GM23338 (cell line): ENCODE measurements at regions not wholly inside any gene's neighbourhood (a gene's known extent, or its start where the extent isn't known, plus 50 kb on each side); places are given as distances from the start of the nearest gene placed in this dataset.
"Not testable (repeated sequence)": the region's sequence is repeated elsewhere in the genome, so short reads cannot be mapped to it uniquely, and the experiment has no call there.

Experiments used
- ATAC-seq: fragments of 200-7000 bp; cut with Tn5 transposase; 3 replicates; pipeline ENCODE4 v1.9.1; 2020
- DNase-seq: peaks from one replicate; pipeline ENCODE4 v3.0.0-alpha.2; 2015; ENCODE audit warnings: low spot score
- H2AFZ ChIP-seq: fragments of 200-600 bp; sonication (generic); 2 replicates; pipeline ENCODE4 v1.8.0; 2016; ENCODE audit warnings: antibody characterized with exemption, mild to moderate bottlenecking, moderate library complexity
- H3F3A ChIP-seq: fragments of 200-600 bp; sonication (generic); replicated peaks from 2 replicates; pipeline ENCODE4 v1.8.0; 2017; ENCODE audit warnings: antibody characterized with exemption, mixed run types, low read depth
- H3K27ac ChIP-seq: fragments of 200-600 bp; sonication (generic); 2 replicates; pipeline ENCODE4 v1.6.1; 2016; ENCODE audit warnings: low read depth
- H3K27me3 ChIP-seq: fragments of 200-600 bp; sonication (generic); 2 replicates; pipeline ENCODE4 v1.8.0; 2016; ENCODE audit warnings: mild to moderate bottlenecking, mixed run types, moderate library complexity; ENCODE audit not compliant: insufficient read depth
- H3K36me3 ChIP-seq: fragments of 200-600 bp; sonication (generic); 2 replicates; pipeline ENCODE4 v1.8.0; 2016; ENCODE audit warnings: mild to moderate bottlenecking; ENCODE audit not compliant: insufficient read depth
- H3K4me1 ChIP-seq: fragments of 200-600 bp; sonication (generic); 2 replicates; pipeline ENCODE4 v1.8.0; 2016; ENCODE audit warnings: mild to moderate bottlenecking, moderate library complexity; ENCODE audit not compliant: insufficient read depth
- H3K4me2 ChIP-seq: fragments of 200-600 bp; sonication (generic); 2 replicates; pipeline ENCODE4 v1.7.1; 2017; ENCODE audit warnings: mixed run types
- H3K4me3 ChIP-seq: fragments of 200-600 bp; sonication (generic); 2 replicates; pipeline ENCODE4 v1.6.1; 2016; ENCODE audit warnings: mixed run types
- H3K79me2 ChIP-seq: fragments of 200-600 bp; sonication (generic); replicated peaks from 2 replicates; pipeline ENCODE4 v1.8.0; 2017; ENCODE audit warnings: mild to moderate bottlenecking; ENCODE audit not compliant: insufficient read depth
- H3K9me2 ChIP-seq: fragments of 200-600 bp; sonication (generic); 2 replicates; pipeline ENCODE4 v1.8.0; 2017; ENCODE audit not compliant: insufficient read depth
- H4K20me1 ChIP-seq: fragments of 200-600 bp; sonication (generic); replicated peaks from 2 replicates; pipeline ENCODE4 v1.8.0; 2017; ENCODE audit warnings: mild to moderate bottlenecking; ENCODE audit not compliant: insufficient read depth
- H3K27ac Mint-ChIP-seq: 2 replicates; pipeline ENCODE4 v1.8.0; 2020; ENCODE audit warnings: inconsistent platforms, mild to moderate bottlenecking, moderate library complexity, mixed read lengths
- H3K27me3 Mint-ChIP-seq: 3 replicates; pipeline ENCODE4 v1.8.0; 2022; ENCODE audit warnings: low read depth, mild to moderate bottlenecking, moderate library complexity, mixed read lengths, inconsistent platforms; ENCODE audit not compliant: insufficient read depth, poor library complexity
- H3K36me3 Mint-ChIP-seq: 3 replicates; pipeline ENCODE4 v1.8.0; 2021; ENCODE audit warnings: low read depth, mild to moderate bottlenecking, inconsistent platforms, moderate library complexity, mixed read lengths
- H3K4me1 Mint-ChIP-seq: 3 replicates; pipeline ENCODE4 v1.8.0; 2020; ENCODE audit warnings: mild to moderate bottlenecking, inconsistent platforms, mixed read lengths
- H3K4me3 Mint-ChIP-seq: 3 replicates; pipeline ENCODE4 v1.8.0; 2021; ENCODE audit warnings: moderate library complexity, mild to moderate bottlenecking, inconsistent platforms, mixed read lengths
- H3K9me3 Mint-ChIP-seq: 3 replicates; pipeline ENCODE4 v1.8.0; 2020; ENCODE audit warnings: moderate library complexity, mild to moderate bottlenecking, inconsistent platforms, mixed read lengths
- CTCF ChIP-seq, 2 experiments: fragments of 200-600 bp in 1 of 2; sonication (generic) in 1 of 2; conservative IDR thresholded peaks; 2 replicates each; pipeline versions ENCODE4 v1.5.1 to v1.6.1; 2016 to 2017; ENCODE audit warnings: antibody characterized with exemption in 2 of 2, low read depth in 2 of 2, mild to moderate bottlenecking in 2 of 2, moderate library complexity in 1 of 2
- EZH2phosphoT487 ChIP-seq: fragments of 200-600 bp; sonication (generic); IDR thresholded peaks from one replicate; pipeline ENCODE4 v1.8.1; 2018; ENCODE audit warnings: antibody characterized with exemption; ENCODE audit not compliant: unreplicated experiment
- JUNB ChIP-seq: IDR thresholded peaks from one replicate; pipeline ENCODE4 v1.6.1; 2016; ENCODE audit warnings: antibody characterized with exemption; ENCODE audit not compliant: unreplicated experiment
- NANOG ChIP-seq: IDR thresholded peaks from 2 replicates; pipeline ENCODE4 v1.6.1; 2016; ENCODE audit warnings: antibody characterized with exemption, borderline replicate concordance
- REST ChIP-seq: IDR thresholded peaks from one replicate; pipeline ENCODE4 v1.6.1; 2018; ENCODE audit warnings: antibody characterized with exemption; ENCODE audit not compliant: unreplicated experiment
- STAT1 ChIP-seq: IDR thresholded peaks from one replicate; pipeline ENCODE4 v1.6.1; 2016; ENCODE audit warnings: antibody characterized with exemption; ENCODE audit not compliant: unreplicated experiment
- ZNF331 ChIP-seq: fragments of 250-450 bp; sonication (Bioruptor Pico); IDR thresholded peaks from 2 replicates; pipeline ENCODE4 v1.5.0; 2020; ENCODE audit warnings: low read depth, mild to moderate bottlenecking, moderate library complexity

DNA sequence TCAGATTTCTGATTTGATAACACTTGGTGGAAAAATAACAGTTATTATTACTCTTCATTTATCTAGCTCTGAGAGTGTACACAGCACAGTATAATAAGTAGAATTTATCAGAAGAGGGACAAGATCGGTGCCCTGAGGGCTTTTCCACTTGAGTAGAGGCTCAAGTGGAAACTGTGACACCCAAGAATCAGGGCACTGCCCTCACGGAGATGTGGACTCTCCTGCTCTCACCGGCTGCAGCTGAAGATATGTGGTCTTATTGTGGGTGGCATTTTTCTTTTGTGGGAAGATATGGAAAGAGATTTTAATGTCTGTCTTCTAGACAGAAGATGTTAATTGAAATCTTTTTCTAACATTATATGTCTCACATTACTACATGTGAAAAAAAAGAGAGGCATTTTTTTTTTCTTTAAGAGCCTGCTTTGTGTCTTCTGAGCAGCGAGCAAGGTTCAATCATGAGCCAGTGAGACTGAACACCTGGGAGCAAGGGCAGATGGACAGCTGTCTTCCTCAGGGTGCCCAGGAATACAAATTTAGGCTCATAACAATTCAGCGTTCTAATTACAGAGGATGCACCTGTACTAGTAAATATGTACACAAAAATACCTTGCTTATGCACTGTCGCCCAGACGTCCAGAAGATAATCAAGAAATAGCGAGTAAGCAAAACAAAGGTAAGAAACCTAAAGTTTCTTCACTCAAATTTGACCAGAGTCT, 1098.2 kb upstream of the FANCL start:
- H3K4me3 Mint-ChIP-seq, result no peak overlapping the region
- H3K4me3 ChIP-seq, result no peak overlapping the region
- no peaks in the 10 kb centered on the region for H4K20me1 ChIP-seq
- H3K4me2 ChIP-seq, result no peak overlapping the region
- no peak for DNase-seq
- H3K4me1 ChIP-seq, result peaks cover 20% of the 10 kb centered on the region
- H3K36me3 Mint-ChIP-seq, result peaks cover 3% of the 10 kb centered on the region; the same call in 1 of the 3 replicates
- H3K4me1 Mint-ChIP-seq, result peaks cover 28% of the 10 kb centered on the region
- H3K27ac Mint-ChIP-seq, result no peak overlapping the region
- no peaks in the 10 kb centered on the region for H3K27me3 Mint-ChIP-seq
- no peak overlapping the region for H2AFZ ChIP-seq
- no peaks in the 10 kb centered on the region for H3K36me3 ChIP-seq
- no peaks in the 10 kb centered on the region for H3K9me2 ChIP-seq
- no peaks in the 10 kb centered on the region for H3K79me2 ChIP-seq
- no peaks in the 10 kb centered on the region for H3F3A ChIP-seq
- H3K27ac ChIP-seq, result no peak overlapping the region
- TF ChIP-seq JUNB (no peak), STAT1 (no peak)
- H3K9me3 Mint-ChIP-seq, result no peaks in the 10 kb centered on the region; the same call in 2 of the 3 replicates
- ATAC-seq, result no peak
- no peaks in the 10 kb centered on the region for H3K27me3 ChIP-seq

DNA sequence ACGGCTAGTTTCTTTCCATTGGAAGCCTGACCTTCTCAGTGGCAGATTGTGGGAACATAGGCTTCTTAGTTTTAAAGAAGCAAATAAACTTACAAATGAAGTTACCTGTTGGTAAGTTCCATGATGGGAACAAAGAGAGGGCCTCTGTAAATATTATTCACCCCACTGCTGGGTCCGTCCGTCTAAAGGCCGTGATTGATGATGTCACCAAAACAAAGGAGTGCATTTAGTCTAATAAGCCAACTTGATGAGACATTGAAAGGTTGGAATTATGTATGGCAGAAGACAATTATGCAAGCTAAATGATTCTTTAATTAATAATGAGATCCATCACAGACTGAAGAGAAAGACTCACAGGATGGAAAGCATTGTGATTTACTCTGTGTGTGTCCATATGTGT, 1091.9 kb upstream of the FANCL start:
- H4K20me1 ChIP-seq, result no peaks in the 10 kb centered on the region
- H2AFZ ChIP-seq, result no peak overlapping the region
- ATAC-seq (no peak), DNase-seq (no peak)
- H3F3A ChIP-seq, result no peaks in the 10 kb centered on the region
- Mint-ChIP-seq H3K4me1 (no peaks in the 10 kb centered on the region), H3K27me3 (peaks cover 2% of the 10 kb centered on the region), H3K4me3 (no peak overlapping the region), H3K27ac (no peak overlapping the region), H3K36me3 (no peaks in the 10 kb centered on the region), H3K9me3 (no peaks in the 10 kb centered on the region; the same call in 2 of the 3 replicates)
- no peaks in the 10 kb centered on the region for H3K27me3 ChIP-seq
- H3K4me3 ChIP-seq, result no peak overlapping the region
- H3K79me2 ChIP-seq, result no peaks in the 10 kb centered on the region
- H3K9me2 ChIP-seq, result no peaks in the 10 kb centered on the region
- no peaks in the 10 kb centered on the region for H3K36me3 ChIP-seq
- no peaks in the 10 kb centered on the region for H3K4me1 ChIP-seq
- H3K27ac ChIP-seq, result no peak overlapping the region
- H3K4me2 ChIP-seq, result no peak overlapping the region
- TF ChIP-seq REST (no peak), EZH2phosphoT487 (no peak), CTCF (conservative IDR thresholded peaks at IDR 0.05; ENCODE audit: low read depth in 2 of 2) (no peak), ZNF331 (CRISPR knock-in tag) (no peak), NANOG (no peak), JUNB (no peak)

DNA sequence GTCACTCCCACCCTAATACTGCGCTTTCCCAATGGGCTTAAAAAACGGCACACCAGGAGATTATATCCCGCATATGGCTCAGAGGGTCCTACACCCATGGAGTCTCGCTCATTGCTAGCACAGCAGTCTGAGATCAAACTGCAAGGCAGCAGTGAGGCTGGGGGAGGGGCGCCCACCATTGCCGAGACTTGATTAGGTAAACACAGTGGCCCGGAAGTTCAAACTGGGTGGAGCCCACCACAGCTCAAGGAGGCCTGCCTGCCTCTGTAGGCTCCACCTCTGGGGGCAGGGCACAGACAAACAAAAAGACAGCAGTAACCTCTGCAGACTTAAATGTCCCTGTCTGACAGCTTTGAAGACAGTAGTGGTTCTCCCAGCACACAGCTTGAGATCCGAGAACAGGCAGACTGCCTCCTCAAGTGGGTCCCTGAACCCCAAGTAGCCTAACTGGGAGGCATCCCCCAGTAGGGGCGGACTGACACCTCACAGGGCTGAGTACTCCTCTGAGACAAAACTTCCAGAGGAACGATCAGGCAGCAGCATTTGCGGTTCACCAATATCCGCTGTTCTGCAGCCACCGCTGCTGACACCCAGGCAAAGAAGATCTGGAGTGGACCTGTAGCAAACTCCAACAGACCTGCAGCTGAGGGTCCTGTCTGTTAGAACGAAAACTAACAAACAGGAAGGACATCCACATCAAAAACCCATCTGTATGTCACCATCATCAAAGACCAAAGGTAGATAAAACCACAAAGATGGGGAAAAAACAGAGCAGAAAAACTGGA, 1085.6 kb upstream of the FANCL start:
- Mint-ChIP-seq H3K36me3 (peaks cover 15% of the 10 kb centered on the region; the same call in 2 of the 3 replicates), H3K9me3 (peaks cover 24% of the 10 kb centered on the region)
- not testable (repeated sequence) for H3K36me3 ChIP-seq, H3K4me2 ChIP-seq, H3K9me2 ChIP-seq, H3F3A ChIP-seq, H4K20me1 ChIP-seq, H3K27me3 Mint-ChIP-seq, DNase-seq, H3K4me1 Mint-ChIP-seq, H3K4me3 ChIP-seq, H3K27me3 ChIP-seq, H3K27ac ChIP-seq, H3K4me1 ChIP-seq, H2AFZ ChIP-seq, H3K79me2 ChIP-seq, H3K27ac Mint-ChIP-seq, H3K4me3 Mint-ChIP-seq, ATAC-seq
